ENCODE measurements at regions not wholly inside any gene's neighbourhood (a gene's known extent, or its start where the extent isn't known, plus 50 kb on each side); places are given as distances from the start of the nearest gene placed in this dataset.

DNA sequence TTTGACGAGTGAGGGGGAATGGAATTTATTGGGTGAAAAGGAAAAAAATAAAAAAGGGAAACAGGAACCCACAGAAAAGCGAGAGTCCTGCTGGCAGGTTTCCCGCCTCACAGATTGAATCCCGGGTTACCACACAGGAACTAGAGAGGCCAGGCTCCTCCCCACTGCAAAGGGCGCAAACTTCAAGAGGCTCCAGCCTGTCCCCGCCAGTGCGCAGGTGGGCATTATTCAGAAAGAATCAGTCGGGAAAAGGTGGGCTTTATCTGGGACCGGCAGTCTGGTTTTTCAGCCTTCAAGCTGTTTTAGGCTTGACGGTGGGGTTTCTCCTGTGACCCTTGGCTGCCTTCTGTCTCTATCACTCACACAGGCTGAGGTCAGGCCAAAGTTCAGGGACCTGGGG, 1496.8 kb downstream of the RPA4 start:
- no peaks in the 10 kb centered on the region for H3K4me1 Mint-ChIP-seq (ENCODE audit: low read depth)
- CTCF ChIA-PET: no interaction called here
- no peaks in the 10 kb centered on the region for H3K27me3 Mint-ChIP-seq
- ATAC-seq (no peak), DNase-seq (no peak)
- TF ChIP-seq, protein P1, sequence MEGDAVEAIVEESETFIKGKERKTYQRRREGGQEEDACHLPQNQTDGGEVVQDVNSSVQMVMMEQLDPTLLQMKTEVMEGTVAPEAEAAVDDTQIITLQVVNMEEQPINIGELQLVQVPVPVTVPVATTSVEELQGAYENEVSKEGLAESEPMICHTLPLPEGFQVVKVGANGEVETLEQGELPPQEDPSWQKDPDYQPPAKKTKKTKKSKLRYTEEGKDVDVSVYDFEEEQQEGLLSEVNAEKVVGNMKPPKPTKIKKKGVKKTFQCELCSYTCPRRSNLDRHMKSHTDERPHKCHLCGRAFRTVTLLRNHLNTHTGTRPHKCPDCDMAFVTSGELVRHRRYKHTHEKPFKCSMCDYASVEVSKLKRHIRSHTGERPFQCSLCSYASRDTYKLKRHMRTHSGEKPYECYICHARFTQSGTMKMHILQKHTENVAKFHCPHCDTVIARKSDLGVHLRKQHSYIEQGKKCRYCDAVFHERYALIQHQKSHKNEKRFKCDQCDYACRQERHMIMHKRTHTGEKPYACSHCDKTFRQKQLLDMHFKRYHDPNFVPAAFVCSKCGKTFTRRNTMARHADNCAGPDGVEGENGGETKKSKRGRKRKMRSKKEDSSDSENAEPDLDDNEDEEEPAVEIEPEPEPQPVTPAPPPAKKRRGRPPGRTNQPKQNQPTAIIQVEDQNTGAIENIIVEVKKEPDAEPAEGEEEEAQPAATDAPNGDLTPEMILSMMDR (IDR thresholded peaks at IDR 0.05): no peak
- H3K4me3 Mint-ChIP-seq: no peak overlapping the region
- intact Hi-C loops (cut with micrococcal nuclease): no loop called here
- H3K9me3 Mint-ChIP-seq: no peaks in the 10 kb centered on the region
- POLR2A ChIA-PET: no interaction called here
- H3K27ac Mint-ChIP-seq: no peak overlapping the region
- no peaks in the 10 kb centered on the region for H3K36me3 Mint-ChIP-seq (ENCODE audit: low read depth)

DNA sequence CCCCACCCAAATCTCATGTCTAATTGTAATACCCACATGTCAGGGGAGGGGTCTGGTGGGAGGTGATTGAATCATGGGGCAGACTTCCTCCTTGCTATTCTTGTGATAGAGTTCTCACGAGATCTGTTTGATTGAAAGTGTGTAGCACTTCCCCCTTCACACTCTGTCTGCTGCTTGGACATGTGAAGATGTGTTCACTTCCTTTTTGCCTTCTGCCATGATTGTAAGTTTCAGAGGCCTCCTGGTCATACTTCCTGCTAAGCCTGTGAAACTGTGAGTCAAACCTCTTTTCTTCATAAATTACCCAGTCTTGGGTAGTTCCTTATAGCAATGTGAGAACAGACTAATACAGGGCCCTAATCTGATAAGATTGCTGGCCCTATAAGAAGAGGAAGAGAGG, 1514.8 kb downstream of the RPA4 start:
- Mint-ChIP-seq H3K9me3 (peaks cover 2% of the 10 kb centered on the region), H3K36me3 (ENCODE audit: low read depth) (no peaks in the 10 kb centered on the region), H3K4me3 (no peak overlapping the region), H3K27ac (no peak overlapping the region), H3K27me3 (no peaks in the 10 kb centered on the region), H3K4me1 (ENCODE audit: low read depth) (no peaks in the 10 kb centered on the region)
- ATAC-seq: no peak
- POLR2A ChIA-PET: no interaction called here
- intact Hi-C loops (cut with micrococcal nuclease): no loop called here
- TF ChIP-seq, protein P1 (IDR thresholded peaks at IDR 0.05): no peak
- CTCF ChIA-PET: no interaction called here
- no peak for DNase-seq

DNA sequence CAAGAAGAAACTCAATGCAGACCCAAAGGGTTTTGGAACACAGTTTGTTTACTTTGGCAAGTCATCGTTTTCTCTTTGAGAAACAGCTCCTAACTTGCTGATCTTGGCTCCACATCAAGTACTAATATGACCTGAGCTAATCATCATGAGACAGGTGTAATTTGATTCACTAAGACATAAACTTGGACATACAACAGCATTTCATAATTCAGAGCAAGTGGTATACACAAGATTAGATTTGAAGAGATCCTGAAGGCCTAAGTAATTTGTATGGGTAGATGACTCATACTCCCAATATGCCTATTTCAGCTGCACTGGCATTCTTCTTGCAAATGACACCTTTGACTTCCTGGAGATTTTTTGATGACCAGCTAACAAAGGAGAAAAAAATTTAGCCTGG, 1521.7 kb downstream of the RPA4 start:
- Mint-ChIP-seq H3K4me1 (ENCODE audit: low read depth) (no peaks in the 10 kb centered on the region), H3K4me3 (no peak overlapping the region), H3K36me3 (ENCODE audit: low read depth) (no peaks in the 10 kb centered on the region), H3K27me3 (no peaks in the 10 kb centered on the region), H3K27ac (no peak overlapping the region), H3K9me3 (peaks cover 1% of the 10 kb centered on the region)
- POLR2A ChIA-PET: no interaction called here
- no peak for DNase-seq
- ATAC-seq: no peak
- intact Hi-C loops (cut with micrococcal nuclease): no loop called here
- CTCF ChIA-PET: no interaction called here
- TF ChIP-seq, protein P1 (IDR thresholded peaks at IDR 0.05): no peak

DNA sequence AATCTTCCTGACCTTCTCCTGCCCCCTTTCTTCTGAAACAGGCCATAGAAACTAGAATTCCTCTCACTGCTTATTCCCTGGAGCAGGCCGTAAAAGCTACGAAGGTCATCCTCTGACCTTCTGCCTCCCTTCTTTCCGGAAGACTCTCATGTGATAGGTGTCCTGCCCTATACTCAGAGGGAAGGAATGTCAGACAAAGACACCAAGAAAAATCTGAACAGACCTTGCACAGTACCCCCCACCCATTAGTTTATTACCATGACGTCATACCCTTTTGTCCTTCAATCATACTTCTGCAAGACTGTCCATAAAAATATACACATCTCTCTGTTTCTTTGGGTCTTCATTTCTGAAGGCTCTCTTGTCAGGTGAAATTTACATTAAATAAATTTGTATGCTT, 1523.9 kb downstream of the RPA4 start:
- DNase-seq (no peak), ATAC-seq (no peak)
- Mint-ChIP-seq H3K27ac (no peak overlapping the region), H3K27me3 (no peaks in the 10 kb centered on the region), H3K4me3 (no peak overlapping the region), H3K9me3 (peaks cover 1% of the 10 kb centered on the region), H3K4me1 (ENCODE audit: low read depth) (no peaks in the 10 kb centered on the region), H3K36me3 (ENCODE audit: low read depth) (no peaks in the 10 kb centered on the region)
- TF ChIP-seq, protein P1 (IDR thresholded peaks at IDR 0.05): no peak
- intact Hi-C loops (cut with micrococcal nuclease): no loop called here
- CTCF ChIA-PET: no interaction called here
- POLR2A ChIA-PET: no interaction called here

DNA sequence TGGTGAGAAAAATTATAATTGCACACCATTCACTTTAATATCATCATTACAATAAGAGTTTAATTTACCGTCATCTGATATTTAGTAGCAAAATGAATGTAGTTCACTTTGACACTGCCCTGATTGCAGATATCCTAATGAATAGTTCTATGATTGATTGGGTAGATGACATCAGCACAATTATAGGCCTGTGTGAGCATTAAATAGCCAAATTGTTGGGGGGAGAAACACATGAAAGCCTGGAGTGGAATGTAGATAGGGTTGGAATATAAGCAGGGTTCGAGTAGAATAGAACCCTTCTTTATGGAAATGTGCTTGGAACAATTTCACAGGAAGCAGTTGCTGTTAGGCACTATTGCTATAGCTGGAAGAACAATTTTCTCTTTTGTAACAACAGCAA, 1526.2 kb downstream of the RPA4 start:
- ATAC-seq (no peak), DNase-seq (no peak)
- Mint-ChIP-seq H3K4me1 (ENCODE audit: low read depth) (no peaks in the 10 kb centered on the region), H3K9me3 (no peaks in the 10 kb centered on the region), H3K4me3 (no peak overlapping the region), H3K36me3 (ENCODE audit: low read depth) (no peaks in the 10 kb centered on the region), H3K27me3 (no peaks in the 10 kb centered on the region), H3K27ac (no peak overlapping the region)
- ChIA-PET POLR2A (no interaction called here), CTCF (no interaction called here)
- intact Hi-C loops (cut with micrococcal nuclease): no loop called here
- TF ChIP-seq, protein P1 (IDR thresholded peaks at IDR 0.05): no peak

All from activated CD8-positive, alpha-beta T cell treated with anti-CD3 and anti-CD28 coated beads for 36 hours (primary cell).